Prostate gland (tissue), 2 donors: ENCODE measurements at regions not wholly inside any gene's neighbourhood (a gene's known extent, or its start where the extent isn't known, plus 50 kb on each side); places are given as distances from the start of the nearest gene placed in this dataset.

Experiments used
- POLR2A ChIP-seq: fragments of 450-650 bp; IDR thresholded peaks from one replicate; pipeline ENCODE4 v1.6.1; 2016; ENCODE audit warnings: antibody characterized with exemption, mild to moderate bottlenecking
- TF ChIP-seq, protein P1 (sequence below), 4 experiments: fragments of 200-600 bp in 2 of 4; fragments of 450-650 bp in 2 of 4; sonication (generic) in 2 of 4; IDR thresholded peaks; 1 replicate in 3 of 4; 2 replicates in 1 of 4; pipeline ENCODE4 v1.5.1; 2016 to 2019; ENCODE audit warnings: antibody characterized with exemption in 4 of 4, mild to moderate bottlenecking in 2 of 4, moderate library complexity in 2 of 4

DNA sequence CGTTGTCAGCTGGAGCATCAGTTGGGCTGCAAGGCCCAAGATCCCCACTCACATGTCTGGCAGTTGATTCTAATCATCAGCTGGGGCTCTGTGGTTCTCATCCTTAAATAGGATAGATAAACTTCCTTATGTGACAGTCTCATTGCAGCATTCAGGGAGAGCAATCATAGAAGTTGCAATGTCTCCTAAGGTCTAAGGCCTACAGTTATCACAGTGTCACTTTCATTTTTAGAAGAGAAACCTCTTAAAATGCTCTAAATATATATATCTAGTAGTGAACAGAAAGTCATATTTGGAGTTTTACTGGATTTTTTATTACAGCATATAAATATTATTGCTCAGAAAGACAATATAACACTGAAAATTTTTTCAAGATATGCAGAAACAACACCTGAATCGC, 226.0 kb upstream of the PPP1R2C start:
- TF ChIP-seq, protein P1, sequence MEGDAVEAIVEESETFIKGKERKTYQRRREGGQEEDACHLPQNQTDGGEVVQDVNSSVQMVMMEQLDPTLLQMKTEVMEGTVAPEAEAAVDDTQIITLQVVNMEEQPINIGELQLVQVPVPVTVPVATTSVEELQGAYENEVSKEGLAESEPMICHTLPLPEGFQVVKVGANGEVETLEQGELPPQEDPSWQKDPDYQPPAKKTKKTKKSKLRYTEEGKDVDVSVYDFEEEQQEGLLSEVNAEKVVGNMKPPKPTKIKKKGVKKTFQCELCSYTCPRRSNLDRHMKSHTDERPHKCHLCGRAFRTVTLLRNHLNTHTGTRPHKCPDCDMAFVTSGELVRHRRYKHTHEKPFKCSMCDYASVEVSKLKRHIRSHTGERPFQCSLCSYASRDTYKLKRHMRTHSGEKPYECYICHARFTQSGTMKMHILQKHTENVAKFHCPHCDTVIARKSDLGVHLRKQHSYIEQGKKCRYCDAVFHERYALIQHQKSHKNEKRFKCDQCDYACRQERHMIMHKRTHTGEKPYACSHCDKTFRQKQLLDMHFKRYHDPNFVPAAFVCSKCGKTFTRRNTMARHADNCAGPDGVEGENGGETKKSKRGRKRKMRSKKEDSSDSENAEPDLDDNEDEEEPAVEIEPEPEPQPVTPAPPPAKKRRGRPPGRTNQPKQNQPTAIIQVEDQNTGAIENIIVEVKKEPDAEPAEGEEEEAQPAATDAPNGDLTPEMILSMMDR (IDR thresholded peaks at IDR 0.05) = no peak
- no peak for TF ChIP-seq POLR2A
